GM23338 (cell line): ENCODE measurements at regions not wholly inside any gene's neighbourhood (a gene's known extent, or its start where the extent isn't known, plus 50 kb on each side); places are given as distances from the start of the nearest gene placed in this dataset.

Source experiments
- ATAC-seq: fragments of 200-7000 bp; cut with Tn5 transposase; 3 replicates; pipeline ENCODE4 v1.9.1; 2020
- DNase-seq: peaks from one replicate; pipeline ENCODE4 v3.0.0-alpha.2; 2015; ENCODE audit warnings: low spot score
- H2AFZ ChIP-seq: fragments of 200-600 bp; sonication (generic); 2 replicates; pipeline ENCODE4 v1.8.0; 2016; ENCODE audit warnings: antibody characterized with exemption, mild to moderate bottlenecking, moderate library complexity
- H3F3A ChIP-seq: fragments of 200-600 bp; sonication (generic); replicated peaks from 2 replicates; pipeline ENCODE4 v1.8.0; 2017; ENCODE audit warnings: antibody characterized with exemption, mixed run types, low read depth
- H3K27ac ChIP-seq: fragments of 200-600 bp; sonication (generic); 2 replicates; pipeline ENCODE4 v1.6.1; 2016; ENCODE audit warnings: low read depth
- H3K27me3 ChIP-seq: fragments of 200-600 bp; sonication (generic); 2 replicates; pipeline ENCODE4 v1.8.0; 2016; ENCODE audit warnings: mild to moderate bottlenecking, mixed run types, moderate library complexity; ENCODE audit not compliant: insufficient read depth
- H3K36me3 ChIP-seq: fragments of 200-600 bp; sonication (generic); 2 replicates; pipeline ENCODE4 v1.8.0; 2016; ENCODE audit warnings: mild to moderate bottlenecking; ENCODE audit not compliant: insufficient read depth
- H3K4me1 ChIP-seq: fragments of 200-600 bp; sonication (generic); 2 replicates; pipeline ENCODE4 v1.8.0; 2016; ENCODE audit warnings: mild to moderate bottlenecking, moderate library complexity; ENCODE audit not compliant: insufficient read depth
- H3K4me2 ChIP-seq: fragments of 200-600 bp; sonication (generic); 2 replicates; pipeline ENCODE4 v1.7.1; 2017; ENCODE audit warnings: mixed run types
- H3K4me3 ChIP-seq: fragments of 200-600 bp; sonication (generic); 2 replicates; pipeline ENCODE4 v1.6.1; 2016; ENCODE audit warnings: mixed run types
- H3K79me2 ChIP-seq: fragments of 200-600 bp; sonication (generic); replicated peaks from 2 replicates; pipeline ENCODE4 v1.8.0; 2017; ENCODE audit warnings: mild to moderate bottlenecking; ENCODE audit not compliant: insufficient read depth
- H3K9me2 ChIP-seq: fragments of 200-600 bp; sonication (generic); 2 replicates; pipeline ENCODE4 v1.8.0; 2017; ENCODE audit not compliant: insufficient read depth
- H4K20me1 ChIP-seq: fragments of 200-600 bp; sonication (generic); replicated peaks from 2 replicates; pipeline ENCODE4 v1.8.0; 2017; ENCODE audit warnings: mild to moderate bottlenecking; ENCODE audit not compliant: insufficient read depth
- H3K27ac Mint-ChIP-seq: 2 replicates; pipeline ENCODE4 v1.8.0; 2020; ENCODE audit warnings: inconsistent platforms, mild to moderate bottlenecking, moderate library complexity, mixed read lengths
- H3K27me3 Mint-ChIP-seq: 3 replicates; pipeline ENCODE4 v1.8.0; 2022; ENCODE audit warnings: low read depth, mild to moderate bottlenecking, moderate library complexity, mixed read lengths, inconsistent platforms; ENCODE audit not compliant: insufficient read depth, poor library complexity
- H3K36me3 Mint-ChIP-seq: 3 replicates; pipeline ENCODE4 v1.8.0; 2021; ENCODE audit warnings: low read depth, mild to moderate bottlenecking, inconsistent platforms, moderate library complexity, mixed read lengths
- H3K4me1 Mint-ChIP-seq: 3 replicates; pipeline ENCODE4 v1.8.0; 2020; ENCODE audit warnings: mild to moderate bottlenecking, inconsistent platforms, mixed read lengths
- H3K4me3 Mint-ChIP-seq: 3 replicates; pipeline ENCODE4 v1.8.0; 2021; ENCODE audit warnings: moderate library complexity, mild to moderate bottlenecking, inconsistent platforms, mixed read lengths
- H3K9me3 Mint-ChIP-seq: 3 replicates; pipeline ENCODE4 v1.8.0; 2020; ENCODE audit warnings: moderate library complexity, mild to moderate bottlenecking, inconsistent platforms, mixed read lengths
- CREB1 ChIP-seq: fragments of 250-450 bp; sonication (Bioruptor Pico); IDR thresholded peaks from 2 replicates; pipeline ENCODE4 v1.5.0; 2020; ENCODE audit warnings: low read depth, mild to moderate bottlenecking, moderate library complexity
- EZH2 ChIP-seq: fragments of 200-600 bp; sonication (generic); IDR thresholded peaks from one replicate; pipeline ENCODE4 v1.8.0; 2017; ENCODE audit warnings: antibody characterized with exemption, mild to moderate bottlenecking, low read depth; ENCODE audit not compliant: unreplicated experiment
- EZH2phosphoT487 ChIP-seq: fragments of 200-600 bp; sonication (generic); IDR thresholded peaks from one replicate; pipeline ENCODE4 v1.8.1; 2018; ENCODE audit warnings: antibody characterized with exemption; ENCODE audit not compliant: unreplicated experiment
- ZNF462 ChIP-seq: fragments of 250-450 bp; sonication (Bioruptor Pico); IDR thresholded peaks from 2 replicates; pipeline ENCODE4 v1.5.0; 2020; ENCODE audit warnings: mild to moderate bottlenecking, moderate library complexity

DNA sequence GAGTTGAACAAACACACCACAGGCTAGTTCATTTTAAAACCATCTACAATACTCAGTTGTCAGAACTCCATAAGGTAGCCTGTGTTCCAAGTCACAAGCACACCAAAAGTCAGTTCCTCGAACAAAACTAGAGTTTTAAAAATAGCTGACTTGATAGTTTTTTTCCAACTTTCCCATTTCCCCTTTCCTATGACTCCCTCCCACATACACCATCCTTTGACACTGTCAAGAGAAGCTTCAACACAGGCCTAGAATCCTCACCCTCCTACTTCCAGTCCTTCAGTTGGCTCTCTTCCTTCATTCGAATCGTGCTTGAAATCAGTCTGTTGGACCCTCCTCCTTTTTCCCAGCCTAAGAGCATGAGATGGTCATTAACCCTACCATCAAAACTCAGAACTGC, 105.7 kb upstream of the AKIP1 start:
- no peaks in the 10 kb centered on the region for H3K36me3 ChIP-seq
- no peak overlapping the region for H3K27ac Mint-ChIP-seq
- no peak for ATAC-seq

More for the DNA sequence above, 105.7 kb upstream of the AKIP1 start:
- Mint-ChIP-seq H3K36me3 (no peaks in the 10 kb centered on the region), H3K4me3 (no peak overlapping the region), H3K9me3 (peaks cover 2% of the 10 kb centered on the region; the same call in 1 of the 3 replicates), H3K4me1 (peaks cover 26% of the 10 kb centered on the region), H3K27me3 (peaks cover 6% of the 10 kb centered on the region)
- no peaks in the 10 kb centered on the region for H3K9me2 ChIP-seq
- no peak overlapping the region for H3K27ac ChIP-seq
- H3K79me2 ChIP-seq: no peaks in the 10 kb centered on the region
- no peaks in the 10 kb centered on the region for H3K27me3 ChIP-seq
- H4K20me1 ChIP-seq: no peaks in the 10 kb centered on the region
- peaks cover 15% of the 10 kb centered on the region for H3K4me1 ChIP-seq
- TF ChIP-seq EZH2 (no peak), EZH2phosphoT487 (no peak), ZNF462 (CRISPR knock-in tag) (no peak), CREB1 (CRISPR knock-in tag) (no peak)
- no peak overlapping the region for H3K4me2 ChIP-seq
- DNase-seq: no peak
- H2AFZ ChIP-seq: no peak overlapping the region
- H3K4me3 ChIP-seq: no peak overlapping the region
- H3F3A ChIP-seq: no peaks in the 10 kb centered on the region
